Lower lobe of right lung (tissue), 2 donors: ENCODE measurements at regions not wholly inside any gene's neighbourhood (a gene's known extent, or its start where the extent isn't known, plus 50 kb on each side); places are given as distances from the start of the nearest gene placed in this dataset.

Source experiments
- ATAC-seq, 2 donors: fragments of 200-7000 bp; cut with Tn5 transposase; one replicate each; pipeline ENCODE4 v1.9.1; 2020 to 2022; ENCODE audit warnings: mild to moderate bottlenecking in 2 of 2, moderate library complexity in 2 of 2
- DNase-seq: peaks from one replicate; pipeline ENCODE4 v3.0.0-alpha.2; 2020
- H3K27ac ChIP-seq: fragments of 200-600 bp; one replicate; pipeline ENCODE4 v1.8.0; 2022
- H3K27me3 ChIP-seq: fragments of 200-600 bp; one replicate; pipeline ENCODE4 v1.8.0; 2022; ENCODE audit warnings: low read depth
- H3K36me3 ChIP-seq: fragments of 200-600 bp; one replicate; pipeline ENCODE4 v1.8.0; 2022; ENCODE audit warnings: mild to moderate bottlenecking
- H3K4me1 ChIP-seq: fragments of 200-600 bp; one replicate; pipeline ENCODE4 v1.8.0; 2022
- H3K4me3 ChIP-seq: fragments of 200-600 bp; one replicate; pipeline ENCODE4 v1.8.0; 2022; ENCODE audit warnings: mild to moderate bottlenecking
- H3K9me3 ChIP-seq: fragments of 200-600 bp; one replicate; pipeline ENCODE4 v1.8.0; 2022
- intact Hi-C: fragments of 100-400 bp; cut with DNase I; formaldehyde crosslinking; loops from one replicate; pipeline ENCODE4 v1.11.0; 2022
- TF ChIP-seq, protein P1 (sequence below): fragments of 200-600 bp; IDR thresholded peaks from one replicate; pipeline ENCODE4 v1.8.0; 2022; ENCODE audit warnings: antibody characterized with exemption, mild to moderate bottlenecking
- donor health status: DM: no; HTN: yes; CAD: no; lungs with severe emphysema.

DNA sequence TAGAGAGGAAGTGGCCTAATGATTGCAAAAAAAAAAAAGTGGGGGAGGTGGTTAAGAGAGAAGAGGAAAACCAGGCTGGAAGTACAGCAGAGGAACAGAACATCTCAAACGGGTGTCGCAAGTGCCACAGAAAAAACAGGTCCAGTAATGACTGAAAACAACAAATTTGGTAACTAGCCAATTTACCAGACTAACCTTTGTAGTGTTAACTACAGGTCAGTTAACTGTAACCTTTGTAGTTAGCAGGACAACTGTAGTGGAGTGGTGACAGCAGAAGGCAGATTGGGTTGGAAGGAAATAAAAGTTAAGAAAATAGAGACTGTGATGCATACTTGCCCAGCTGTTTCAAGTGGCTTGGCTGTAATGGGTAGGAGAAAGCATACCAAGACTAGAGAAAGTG lies 91.4 kb upstream of the CHST9 start:
- no peaks in the 10 kb centered on the region for H3K27me3 ChIP-seq
- intact Hi-C loops, result no loop called here
- H3K9me3 ChIP-seq, result no peaks in the 10 kb centered on the region
- no peak overlapping the region for H3K27ac ChIP-seq
- H3K36me3 ChIP-seq, result no peaks in the 10 kb centered on the region
- TF ChIP-seq, protein P1, sequence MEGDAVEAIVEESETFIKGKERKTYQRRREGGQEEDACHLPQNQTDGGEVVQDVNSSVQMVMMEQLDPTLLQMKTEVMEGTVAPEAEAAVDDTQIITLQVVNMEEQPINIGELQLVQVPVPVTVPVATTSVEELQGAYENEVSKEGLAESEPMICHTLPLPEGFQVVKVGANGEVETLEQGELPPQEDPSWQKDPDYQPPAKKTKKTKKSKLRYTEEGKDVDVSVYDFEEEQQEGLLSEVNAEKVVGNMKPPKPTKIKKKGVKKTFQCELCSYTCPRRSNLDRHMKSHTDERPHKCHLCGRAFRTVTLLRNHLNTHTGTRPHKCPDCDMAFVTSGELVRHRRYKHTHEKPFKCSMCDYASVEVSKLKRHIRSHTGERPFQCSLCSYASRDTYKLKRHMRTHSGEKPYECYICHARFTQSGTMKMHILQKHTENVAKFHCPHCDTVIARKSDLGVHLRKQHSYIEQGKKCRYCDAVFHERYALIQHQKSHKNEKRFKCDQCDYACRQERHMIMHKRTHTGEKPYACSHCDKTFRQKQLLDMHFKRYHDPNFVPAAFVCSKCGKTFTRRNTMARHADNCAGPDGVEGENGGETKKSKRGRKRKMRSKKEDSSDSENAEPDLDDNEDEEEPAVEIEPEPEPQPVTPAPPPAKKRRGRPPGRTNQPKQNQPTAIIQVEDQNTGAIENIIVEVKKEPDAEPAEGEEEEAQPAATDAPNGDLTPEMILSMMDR, result no peak
- H3K4me3 ChIP-seq, result no peak overlapping the region
- H3K4me1 ChIP-seq, result no peaks in the 10 kb centered on the region
- no peak for DNase-seq
- no peak for ATAC-seq

DNA sequence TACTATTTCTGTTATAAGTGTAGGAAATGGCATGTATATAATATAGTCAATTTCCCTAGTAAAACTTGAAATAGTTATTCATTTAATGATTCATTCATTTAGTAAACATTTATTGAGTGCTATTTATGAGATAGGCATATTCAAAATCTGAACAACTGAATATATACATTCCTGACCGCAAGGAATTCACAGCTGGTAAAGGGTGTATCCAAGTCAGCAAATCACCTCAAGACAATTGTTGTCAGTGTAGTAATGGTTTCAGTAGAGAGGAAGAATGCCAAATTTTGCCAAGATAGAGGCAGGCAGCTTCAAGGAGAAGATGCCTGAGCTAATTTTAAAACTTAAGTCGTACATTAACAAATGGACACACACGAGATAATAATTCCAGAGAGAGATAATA lies 89.8 kb upstream of the CHST9 start:
- Histone ChIP-seq H3K27ac (no peak overlapping the region), H3K9me3 (no peaks in the 10 kb centered on the region)
- no peak for ATAC-seq

DNA sequence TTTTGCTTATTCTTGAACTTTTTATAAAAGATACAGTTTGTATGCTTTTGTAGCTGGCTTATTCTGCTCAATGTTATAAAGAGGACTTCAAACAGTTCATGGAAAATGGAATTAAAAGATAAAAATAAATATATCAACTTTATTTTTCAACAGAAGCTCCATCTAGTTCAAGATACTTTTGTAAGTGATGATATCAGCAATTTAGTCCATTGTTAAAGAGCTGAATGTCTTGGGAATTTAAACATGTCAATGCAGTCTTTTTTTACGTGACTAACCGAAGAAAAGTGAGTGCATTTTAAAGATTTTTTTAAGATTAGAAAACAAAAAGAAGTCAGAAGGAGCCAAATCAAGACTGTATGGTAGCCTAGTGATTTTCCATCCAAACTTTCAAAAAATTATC lies 85.4 kb upstream of the CHST9 start:
- Histone ChIP-seq H3K27me3 (no peaks in the 10 kb centered on the region), H3K9me3 (no peaks in the 10 kb centered on the region), H3K4me3 (no peak overlapping the region), H3K36me3 (no peaks in the 10 kb centered on the region), H3K27ac (no peak overlapping the region), H3K4me1 (no peaks in the 10 kb centered on the region)
- no peak for DNase-seq
- ATAC-seq, result no peak
- TF ChIP-seq, protein P1, result no peak
- intact Hi-C loops, result no loop called here

More for the DNA sequence above, 89.8 kb upstream of the CHST9 start:
- no peak overlapping the region for H3K4me3 ChIP-seq
- no peaks in the 10 kb centered on the region for H3K4me1 ChIP-seq
- intact Hi-C loops, result no loop called here
- TF ChIP-seq, protein P1, result no peak
- no peaks in the 10 kb centered on the region for H3K36me3 ChIP-seq
- DNase-seq, result no peak
- H3K27me3 ChIP-seq, result no peaks in the 10 kb centered on the region

DNA sequence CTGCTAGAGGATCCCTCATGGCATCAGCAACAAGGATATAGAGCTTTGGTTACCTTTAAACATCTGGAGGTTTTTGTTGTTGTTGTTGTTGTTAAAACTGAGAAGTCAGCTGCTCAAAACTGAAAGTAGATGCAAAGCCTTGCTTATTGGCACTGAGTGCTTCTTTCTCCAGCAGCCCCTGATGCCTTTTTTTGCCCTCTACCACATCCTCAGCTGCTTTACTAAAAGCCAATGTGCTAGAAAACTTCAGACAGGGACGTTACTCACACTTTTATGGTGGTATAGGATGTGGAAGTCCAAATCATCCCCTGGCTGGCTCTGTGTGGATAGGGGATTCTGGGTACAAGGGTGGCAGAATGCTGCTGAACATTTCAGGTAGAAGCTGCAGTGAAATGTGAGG lies 78.3 kb upstream of the CHST9 start:
- no peak for ATAC-seq
- Histone ChIP-seq H3K27me3 (no peaks in the 10 kb centered on the region), H3K36me3 (no peaks in the 10 kb centered on the region), H3K4me3 (no peak overlapping the region), H3K27ac (no peak overlapping the region), H3K9me3 (no peaks in the 10 kb centered on the region), H3K4me1 (no peaks in the 10 kb centered on the region)
- intact Hi-C loops, result no loop called here
- no peak for DNase-seq
- TF ChIP-seq, protein P1, result no peak

DNA sequence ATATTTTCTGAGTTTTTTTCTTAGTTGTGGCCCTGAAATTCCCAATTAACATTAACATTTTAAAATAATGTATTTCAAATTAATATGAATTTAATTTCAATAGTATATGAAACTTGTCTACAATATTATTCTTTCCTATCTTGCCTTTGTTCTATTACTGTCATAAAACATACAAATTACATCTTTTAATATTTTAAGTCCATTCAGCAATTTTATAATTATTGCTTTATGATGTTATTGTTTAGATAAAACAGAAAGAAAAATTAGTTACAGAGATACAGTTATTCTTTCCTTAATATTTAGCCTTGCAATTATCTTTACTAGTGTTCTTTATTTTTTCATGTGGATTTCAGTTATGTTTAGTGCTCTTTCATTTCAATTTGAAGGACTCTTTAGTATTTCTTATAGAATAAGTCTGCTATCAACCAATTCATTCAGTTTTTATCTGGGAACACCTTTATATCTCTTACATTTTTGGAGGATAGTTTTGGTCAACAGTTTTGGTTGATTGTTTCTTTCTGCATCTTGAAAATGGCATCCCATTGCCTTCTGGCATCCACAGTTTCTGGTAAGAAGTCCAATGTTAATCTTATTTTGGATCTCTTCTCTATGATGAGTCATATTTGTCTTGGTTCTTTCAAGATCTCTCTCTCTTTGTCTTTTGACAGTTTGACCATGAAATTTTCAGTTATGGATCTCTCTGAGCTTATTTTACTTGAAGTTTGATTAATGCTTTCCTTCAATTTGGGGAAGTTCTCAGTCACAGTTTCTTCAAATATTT lies 76.9 kb upstream of the CHST9 start:
- ATAC-seq (no peak), DNase-seq (no peak)
- H3K4me1 ChIP-seq, result no peaks in the 10 kb centered on the region
- no peaks in the 10 kb centered on the region for H3K36me3 ChIP-seq
- H3K9me3 ChIP-seq, result no peaks in the 10 kb centered on the region
- intact Hi-C loops, result no loop called here
- H3K27ac ChIP-seq, result no peak overlapping the region
- TF ChIP-seq, protein P1, result no peak
- no peak overlapping the region for H3K4me3 ChIP-seq
- H3K27me3 ChIP-seq, result no peaks in the 10 kb centered on the region
